ENCODE measurements at regions not wholly inside any gene's neighbourhood (a gene's known extent, or its start where the extent isn't known, plus 50 kb on each side); places are given as distances from the start of the nearest gene placed in this dataset.
A peak's percentile ranks its signal among the peaks of the same experiment; 100 is the strongest.

- TF ChIP-seq, protein P1, sequence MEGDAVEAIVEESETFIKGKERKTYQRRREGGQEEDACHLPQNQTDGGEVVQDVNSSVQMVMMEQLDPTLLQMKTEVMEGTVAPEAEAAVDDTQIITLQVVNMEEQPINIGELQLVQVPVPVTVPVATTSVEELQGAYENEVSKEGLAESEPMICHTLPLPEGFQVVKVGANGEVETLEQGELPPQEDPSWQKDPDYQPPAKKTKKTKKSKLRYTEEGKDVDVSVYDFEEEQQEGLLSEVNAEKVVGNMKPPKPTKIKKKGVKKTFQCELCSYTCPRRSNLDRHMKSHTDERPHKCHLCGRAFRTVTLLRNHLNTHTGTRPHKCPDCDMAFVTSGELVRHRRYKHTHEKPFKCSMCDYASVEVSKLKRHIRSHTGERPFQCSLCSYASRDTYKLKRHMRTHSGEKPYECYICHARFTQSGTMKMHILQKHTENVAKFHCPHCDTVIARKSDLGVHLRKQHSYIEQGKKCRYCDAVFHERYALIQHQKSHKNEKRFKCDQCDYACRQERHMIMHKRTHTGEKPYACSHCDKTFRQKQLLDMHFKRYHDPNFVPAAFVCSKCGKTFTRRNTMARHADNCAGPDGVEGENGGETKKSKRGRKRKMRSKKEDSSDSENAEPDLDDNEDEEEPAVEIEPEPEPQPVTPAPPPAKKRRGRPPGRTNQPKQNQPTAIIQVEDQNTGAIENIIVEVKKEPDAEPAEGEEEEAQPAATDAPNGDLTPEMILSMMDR (IDR thresholded peaks at IDR 0.05; ENCODE audit: extremely low read depth, missing control alignments) = no peak
- no peak for DNase-seq (ENCODE audit: low spot score)
Measured at GRCh38 chr5:143653766-143654282, 158.1 kb upstream of the HMHB1 start.

GRCh38 chr5:143653256-143653655, 158.7 kb upstream of the HMHB1 start:
- peak; percentile 13 for DNase-seq (ENCODE audit: low spot score)
- TF ChIP-seq, protein P1 (IDR thresholded peaks at IDR 0.05; ENCODE audit: extremely low read depth, missing control alignments) = no peak

DNA sequence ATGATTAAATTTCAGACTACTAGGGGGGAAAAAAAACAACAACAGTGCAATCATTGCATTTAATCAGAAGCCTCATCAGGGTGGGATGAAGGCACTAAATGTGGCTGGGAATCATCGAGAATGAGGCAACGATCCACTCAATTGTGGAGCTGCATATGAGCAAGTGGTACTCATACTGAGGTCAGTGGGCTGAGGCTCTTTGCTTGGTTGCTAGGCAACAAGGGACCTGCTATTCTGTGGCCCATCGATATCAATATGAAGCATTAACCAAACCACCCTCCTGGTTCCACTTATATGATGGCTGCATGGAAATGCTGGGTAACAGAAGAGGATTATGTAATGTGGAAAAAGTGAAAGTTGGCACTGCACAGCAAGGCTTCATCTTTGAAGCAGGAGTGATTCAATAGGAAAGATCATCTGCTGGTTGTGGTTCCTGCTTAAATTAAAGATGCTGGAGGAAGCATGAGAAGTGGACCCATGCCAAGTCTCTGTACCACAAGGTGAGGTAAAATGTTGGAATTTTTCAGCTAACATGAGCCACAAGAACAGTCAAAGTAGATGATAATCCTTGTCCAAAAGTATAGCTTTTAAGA, 159.8 kb upstream of the HMHB1 start:
- DNase-seq (ENCODE audit: low spot score) = no peak
- TF ChIP-seq, protein P1 (IDR thresholded peaks at IDR 0.05; ENCODE audit: extremely low read depth, missing control alignments) = no peak

GRCh38 chr5:143649937-143650621, 161.9 kb upstream of the HMHB1 start:
- no peak for DNase-seq (ENCODE audit: low spot score)
- TF ChIP-seq, protein P1 (IDR thresholded peaks at IDR 0.05; ENCODE audit: extremely low read depth, missing control alignments) = no peak

GRCh38 chr5:143648696-143649095, 163.3 kb upstream of the HMHB1 start:
- TF ChIP-seq, protein P1 (IDR thresholded peaks at IDR 0.05; ENCODE audit: extremely low read depth, missing control alignments) = no peak
- DNase-seq (ENCODE audit: low spot score) = no peak

DNA sequence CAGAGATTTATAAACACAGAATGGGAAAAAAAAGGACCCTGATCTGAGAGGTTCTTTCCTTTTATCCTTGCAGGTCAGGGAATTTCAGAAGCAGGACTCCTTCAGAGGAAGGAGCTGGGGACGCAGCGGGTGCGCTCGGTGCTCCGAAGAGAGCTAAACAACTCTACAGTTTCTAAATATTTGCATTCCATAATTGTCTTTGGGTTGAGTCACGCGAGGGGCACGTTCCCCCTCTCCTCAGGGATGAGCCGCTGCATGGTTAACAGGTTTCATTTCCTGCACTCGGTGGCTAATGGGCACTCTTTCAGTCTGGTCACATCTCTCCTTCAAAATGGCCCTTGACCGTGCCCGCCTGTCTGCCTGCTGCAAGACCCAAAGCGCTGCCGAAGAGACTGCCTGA, 165.0 kb upstream of the HMHB1 start:
- TF ChIP-seq, protein P1 (IDR thresholded peaks at IDR 0.05; ENCODE audit: extremely low read depth, missing control alignments) = no peak
- no peak for DNase-seq (ENCODE audit: low spot score)

GRCh38 chr5:143645356-143645755, 166.6 kb upstream of the HMHB1 start:
- TF ChIP-seq, protein P1 (IDR thresholded peaks at IDR 0.05; ENCODE audit: extremely low read depth, missing control alignments) = no peak
- no peak for DNase-seq (ENCODE audit: low spot score)

Measured in GM20000 (cell line).